Psoas muscle (tissue), 7 donors: ENCODE measurements at regions not wholly inside any gene's neighbourhood (a gene's known extent, or its start where the extent isn't known, plus 50 kb on each side); places are given as distances from the start of the nearest gene placed in this dataset.

ENCODE experiments used
- ATAC-seq, 4 donors: fragments of 200-7000 bp; cut with Tn5 transposase; one replicate each; pipeline ENCODE4 v1.9.1; 2020; ENCODE audit warnings: moderate library complexity in 3 of 4, mild to moderate bottlenecking in 2 of 4
- DNase-seq, 2 donors: peaks; one replicate each; pipeline ENCODE4 v3.0.0-alpha.2; 2020
- H3K27ac ChIP-seq: fragments of 200-600 bp; one replicate; pipeline ENCODE4 v1.8.0; 2022
- H3K27me3 ChIP-seq, 3 donors: fragments of 200-600 bp in 1 of 3; one replicate each; pipeline versions ENCODE4 v1.6.1 to v1.8.0; 2013 to 2022; ENCODE audit warnings: low read length in 2 of 3, mild to moderate bottlenecking in 2 of 3, moderate library complexity in 1 of 3; ENCODE audit not compliant: insufficient read depth in 3 of 3
- H3K36me3 ChIP-seq, 2 donors: fragments of 200-600 bp in 1 of 2; one replicate each; pipeline versions ENCODE4 v1.6.1 to v1.8.0; 2013 to 2022; ENCODE audit warnings: low read depth in 1 of 2, mild to moderate bottlenecking in 1 of 2, moderate library complexity in 1 of 2; ENCODE audit not compliant: insufficient read depth in 1 of 2
- H3K4me1 ChIP-seq: fragments of 200-600 bp; one replicate; pipeline ENCODE4 v1.8.0; 2022
- H3K4me3 ChIP-seq: fragments of 200-600 bp; one replicate; pipeline ENCODE4 v1.8.0; 2022; ENCODE audit warnings: mild to moderate bottlenecking
- H3K9me3 ChIP-seq: fragments of 200-600 bp; one replicate; pipeline ENCODE4 v1.8.0; 2022
- WGBS, 3 donors: extraction: QIAGEN DNeasy Blood & Tissue Kit; methylation state at CpG; one replicate each; pipeline versions ENCODE4 v1.1.6 to v1.1.7; 2013; 5-methylcytosine and 5-hydroxymethylcytosine counted together
- intact Hi-C, 2 donors: fragments of 100-400 bp; cut with DNase I; formaldehyde crosslinking; loops; one replicate each; pipeline versions ENCODE4 v1.11.0 to v1.14.2; 2022
- TF ChIP-seq, protein P1 (sequence below): fragments of 200-600 bp; IDR thresholded peaks from one replicate; pipeline ENCODE4 v1.8.0; 2022; ENCODE audit warnings: antibody characterized with exemption
- donor health status: healthy with polysubstance abuse.
- donor health status: DM: no; HTN: no; CAD: no; lungs with moderate emphysema.
- donor health status: Bipolar disorder and iron deficiency.
- donor health status: healthy.
- donor health status: DM: yes; HTN: yes; CAD: no.
- donor health status: DM: no; HTN: no; CAD: no.
- donor health status: DM: yes; HTN: yes; CAD: no.

DNA sequence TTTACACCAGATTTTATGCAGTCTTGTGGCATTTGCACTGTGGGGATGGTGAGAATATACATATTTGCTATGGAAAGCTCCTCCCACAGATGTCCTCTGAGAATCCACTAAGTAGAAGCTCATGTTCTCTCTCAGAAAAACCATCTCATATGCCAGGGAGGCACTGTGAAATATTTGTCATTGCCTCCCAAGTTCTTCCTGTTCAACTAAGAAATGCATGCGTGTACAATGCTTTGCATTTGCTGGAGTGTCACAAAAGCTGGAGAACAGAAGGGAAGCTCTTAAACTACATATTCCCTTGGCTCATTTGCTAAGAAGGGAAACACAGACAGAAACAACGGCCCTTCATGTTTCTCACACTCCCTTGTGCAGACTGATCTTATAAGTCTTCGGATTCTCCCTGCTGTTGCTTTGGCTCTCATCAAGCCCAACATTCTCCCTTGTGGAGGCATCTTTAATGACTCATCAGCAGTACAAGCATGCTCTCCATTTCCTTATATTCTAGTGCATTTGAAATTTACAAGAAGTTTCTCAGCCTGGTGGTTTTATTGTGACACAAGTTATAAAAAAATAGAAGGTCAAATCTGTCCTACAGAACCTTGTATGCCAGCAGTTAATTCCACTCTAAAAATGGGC, 220.6 kb downstream of the TRIM36 start:
- Histone ChIP-seq H3K9me3 (no peaks in the 10 kb centered on the region), H3K27ac (no peak overlapping the region), H3K27me3 (no peaks in the 10 kb centered on the region), H3K36me3 (no peaks in the 10 kb centered on the region), H3K4me3 (no peak overlapping the region), H3K4me1 (no peaks in the 10 kb centered on the region)
- no peak for ATAC-seq
- TF ChIP-seq, protein P1, sequence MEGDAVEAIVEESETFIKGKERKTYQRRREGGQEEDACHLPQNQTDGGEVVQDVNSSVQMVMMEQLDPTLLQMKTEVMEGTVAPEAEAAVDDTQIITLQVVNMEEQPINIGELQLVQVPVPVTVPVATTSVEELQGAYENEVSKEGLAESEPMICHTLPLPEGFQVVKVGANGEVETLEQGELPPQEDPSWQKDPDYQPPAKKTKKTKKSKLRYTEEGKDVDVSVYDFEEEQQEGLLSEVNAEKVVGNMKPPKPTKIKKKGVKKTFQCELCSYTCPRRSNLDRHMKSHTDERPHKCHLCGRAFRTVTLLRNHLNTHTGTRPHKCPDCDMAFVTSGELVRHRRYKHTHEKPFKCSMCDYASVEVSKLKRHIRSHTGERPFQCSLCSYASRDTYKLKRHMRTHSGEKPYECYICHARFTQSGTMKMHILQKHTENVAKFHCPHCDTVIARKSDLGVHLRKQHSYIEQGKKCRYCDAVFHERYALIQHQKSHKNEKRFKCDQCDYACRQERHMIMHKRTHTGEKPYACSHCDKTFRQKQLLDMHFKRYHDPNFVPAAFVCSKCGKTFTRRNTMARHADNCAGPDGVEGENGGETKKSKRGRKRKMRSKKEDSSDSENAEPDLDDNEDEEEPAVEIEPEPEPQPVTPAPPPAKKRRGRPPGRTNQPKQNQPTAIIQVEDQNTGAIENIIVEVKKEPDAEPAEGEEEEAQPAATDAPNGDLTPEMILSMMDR, result no peak
- WGBS, 3 donors, result 54 to 71% (median 58%) methylated on average over 3 of the region's 3 CpGs
- no peak for DNase-seq
- intact Hi-C loops, result no loop called here

DNA sequence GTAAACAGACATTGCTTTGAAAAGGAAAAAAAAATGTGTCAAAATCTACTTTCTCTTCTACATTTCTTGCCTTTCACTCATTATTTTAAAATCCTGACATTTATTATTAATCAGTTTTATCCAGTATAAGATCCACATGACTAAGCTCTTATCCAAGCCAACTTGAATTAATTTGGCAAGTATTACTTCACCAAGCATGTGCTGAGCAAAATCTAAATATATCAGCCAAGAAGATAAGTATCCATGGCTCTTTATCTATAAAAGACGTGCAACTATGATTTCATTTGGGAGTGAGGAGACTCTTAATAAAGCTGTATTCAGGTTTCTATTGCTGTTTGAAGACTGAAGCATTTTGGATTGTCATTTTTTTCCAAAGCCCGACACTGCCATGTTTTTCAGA, 221.3 kb downstream of the TRIM36 start:
- no peaks in the 10 kb centered on the region for H3K27me3 ChIP-seq
- no peaks in the 10 kb centered on the region for H3K36me3 ChIP-seq
- ATAC-seq, result no peak
- WGBS, 3 donors, result 37 to 56% (median 41%) methylated on average over 2 of the region's 2 CpGs
- no peak overlapping the region for H3K27ac ChIP-seq
- H3K4me3 ChIP-seq, result no peak overlapping the region
- no peaks in the 10 kb centered on the region for H3K9me3 ChIP-seq
- intact Hi-C loops, result no loop called here
- TF ChIP-seq, protein P1, result no peak
- H3K4me1 ChIP-seq, result no peaks in the 10 kb centered on the region
- DNase-seq, result no peak

DNA sequence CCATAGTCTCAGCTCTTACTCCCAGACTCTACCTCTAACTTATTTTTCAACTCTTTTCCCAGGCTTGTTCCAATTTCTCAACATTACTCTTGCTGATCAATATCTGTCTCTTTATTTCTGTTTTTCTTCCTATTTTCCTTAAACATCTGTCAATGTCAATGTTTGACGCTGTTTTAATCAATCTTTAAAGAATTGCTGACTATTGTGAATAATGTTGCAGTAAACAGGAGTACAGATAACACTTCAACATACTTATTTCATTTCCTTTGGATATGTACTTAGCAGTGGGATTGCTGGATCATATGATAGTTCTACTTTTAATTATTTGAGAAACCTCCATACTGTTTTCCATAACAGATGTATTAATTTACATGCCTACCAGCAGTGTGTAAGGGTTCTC, 229.0 kb downstream of the TRIM36 start:
- H3K4me3 ChIP-seq, result no peak overlapping the region
- H3K36me3 ChIP-seq, result no peaks in the 10 kb centered on the region
- ATAC-seq (no peak), DNase-seq (no peak)
- no peaks in the 10 kb centered on the region for H3K9me3 ChIP-seq
- TF ChIP-seq, protein P1, result no peak
- intact Hi-C loops, result no loop called here
- 48 to 68% (median 65%) methylated on average over 1 of the region's 1 CpG for WGBS, 3 donors
- H3K27ac ChIP-seq, result no peak overlapping the region
- no peaks in the 10 kb centered on the region for H3K27me3 ChIP-seq
- no peaks in the 10 kb centered on the region for H3K4me1 ChIP-seq

DNA sequence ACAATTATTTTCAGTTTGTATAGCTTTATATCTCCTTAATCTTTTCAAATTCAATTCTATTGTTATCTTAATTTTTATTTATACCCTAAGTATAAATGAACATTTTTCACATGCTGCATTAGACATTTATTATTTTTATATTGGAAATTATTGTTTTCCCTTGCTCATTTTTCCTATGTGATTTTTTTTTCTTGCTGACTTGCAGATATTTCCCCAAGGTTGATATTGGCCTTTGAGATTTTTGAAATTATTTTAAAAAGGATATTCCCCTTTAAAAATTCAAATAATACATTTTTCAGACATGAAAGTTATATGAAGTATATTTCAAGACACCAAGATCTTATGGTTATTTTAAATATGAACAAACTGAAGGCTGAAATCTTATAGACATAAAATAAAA, 234.2 kb downstream of the TRIM36 start:
- Histone ChIP-seq H3K9me3 (no peaks in the 10 kb centered on the region), H3K27me3 (no peaks in the 10 kb centered on the region), H3K4me1 (no peaks in the 10 kb centered on the region), H3K36me3 (no peaks in the 10 kb centered on the region), H3K27ac (no peak overlapping the region), H3K4me3 (no peak overlapping the region)
- intact Hi-C loops, result no loop called here
- TF ChIP-seq, protein P1, result no peak
- DNase-seq (no peak), ATAC-seq (no peak)
